Gastroesophageal sphincter (tissue), 4 donors: ENCODE measurements at regions not wholly inside any gene's neighbourhood (a gene's known extent, or its start where the extent isn't known, plus 50 kb on each side); places are given as distances from the start of the nearest gene placed in this dataset.

ENCODE experiments used
- ATAC-seq: fragments of 150-250 bp; one replicate; pipeline ENCODE4 v1.9.1; 2016; ENCODE audit warnings: mild to moderate bottlenecking, moderate library complexity
- H3K27ac ChIP-seq, 4 donors: fragments of 200-600 bp; sonication (generic) in 3 of 4; 1 replicate in 3 of 4; 2 replicates in 1 of 4; pipeline ENCODE4 v1.5.1; 2016 to 2019
- H3K27me3 ChIP-seq: fragments of 200-600 bp; sonication (generic); one replicate; pipeline ENCODE4 v1.5.1; 2019
- H3K36me3 ChIP-seq, 2 donors: fragments of 200-600 bp; sonication (generic); one replicate each; pipeline ENCODE4 v1.5.1; 2019; ENCODE audit warnings: control low read depth in 1 of 2
- H3K4me1 ChIP-seq, 3 donors: fragments of 200-600 bp; sonication (generic); 1 replicate in 2 of 3; 2 replicates in 1 of 3; pipeline ENCODE4 v1.5.1; 2016 to 2019; ENCODE audit warnings: control low read depth in 2 of 3
- H3K4me3 ChIP-seq, 2 donors: fragments of 200-600 bp; sonication (generic); one replicate each; pipeline ENCODE4 v1.5.1; 2019; ENCODE audit warnings: mild to moderate bottlenecking in 1 of 2, moderate library complexity in 1 of 2
- H3K9me3 ChIP-seq, 3 donors: fragments of 200-600 bp; sonication (generic); one replicate each; pipeline ENCODE4 v1.5.1; 2017 to 2019; ENCODE audit warnings: control low read depth in 2 of 3
- CTCF ChIP-seq, 4 experiments: fragments of 200-600 bp in 2 of 4; fragments of 450-650 bp in 2 of 4; sonication (generic) in 1 of 4; IDR thresholded peaks; one replicate each; pipeline ENCODE4 v1.5.1; 2017 to 2019; ENCODE audit warnings: antibody characterized with exemption in 4 of 4, mild to moderate bottlenecking in 2 of 4, moderate library complexity in 2 of 4
- EP300 ChIP-seq: sonication (generic); formaldehyde crosslinking; IDR thresholded peaks from one replicate; pipeline ENCODE4 v1.6.1; 2017; ENCODE audit warnings: antibody characterized with exemption, mild to moderate bottlenecking
- POLR2A ChIP-seq, 2 donors: fragments of 450-650 bp; IDR thresholded peaks; one replicate each; pipeline ENCODE4 v1.6.1; 2017; ENCODE audit warnings: antibody characterized with exemption in 2 of 2, mild to moderate bottlenecking in 2 of 2, moderate library complexity in 1 of 2
- POLR2AphosphoS5 ChIP-seq: sonication (generic); formaldehyde crosslinking; IDR thresholded peaks from one replicate; pipeline ENCODE4 v1.6.1; 2017; ENCODE audit warnings: antibody characterized with exemption
- WGBS, 2 donors: methylation state at CpG; one replicate each; pipeline ENCODE4 v1.1.5; 2018; ENCODE audit warnings: low coverage in 1 of 2; 5-methylcytosine and 5-hydroxymethylcytosine counted together

- no peak overlapping the region for H3K4me3 ChIP-seq
- 52 to 60% methylated on average over 3 of the region's 3 CpGs for WGBS, 2 donors
- no peaks in the 10 kb centered on the region for H3K9me3 ChIP-seq
- no peak for TF ChIP-seq CTCF (IDR thresholded peaks at IDR 0.05)
- no peak for TF ChIP-seq POLR2AphosphoS5
- TF ChIP-seq EP300 = no peak
- TF ChIP-seq POLR2A (IDR thresholded peaks at IDR 0.05) = no peak
- no peaks in the 10 kb centered on the region for H3K36me3 ChIP-seq
- no peak for ATAC-seq
- no peaks in the 10 kb centered on the region for H3K27me3 ChIP-seq
- no peak overlapping the region for H3K27ac ChIP-seq
- H3K4me1 ChIP-seq = no peaks in the 10 kb centered on the region
Observed at GRCh38 chr7:113812591-113813255, 106.1 kb downstream of the PPP1R3A start.

- H3K27me3 ChIP-seq = no peaks in the 10 kb centered on the region
- no peak for ATAC-seq
- peaks cover 0 to 2% (median 0%) of the 10 kb centered on the region in 3 donors for H3K4me1 ChIP-seq
- 71 to 90% methylated on average over 1 of the region's 1 CpG for WGBS, 2 donors
- TF ChIP-seq POLR2A (IDR thresholded peaks at IDR 0.05) (no peak), CTCF (IDR thresholded peaks at IDR 0.05) (no peak), EP300 (no peak), POLR2AphosphoS5 (no peak)
- H3K9me3 ChIP-seq = no peaks in the 10 kb centered on the region
- H3K27ac ChIP-seq = no peak overlapping the region
- no peak overlapping the region for H3K4me3 ChIP-seq
- no peaks in the 10 kb centered on the region for H3K36me3 ChIP-seq
Observed at GRCh38 chr7:113810080-113810744, 108.6 kb downstream of the PPP1R3A start.

- no peak overlapping the region for H3K27ac ChIP-seq
- WGBS, 2 donors = 63 to 66% methylated on average over 2 to 3 of the region's 3 CpGs
- H3K4me1 ChIP-seq = peaks cover 0 to 2% (median 0%) of the 10 kb centered on the region in 3 donors
- no peaks in the 10 kb centered on the region for H3K9me3 ChIP-seq
- no peaks in the 10 kb centered on the region for H3K36me3 ChIP-seq
- TF ChIP-seq POLR2A (IDR thresholded peaks at IDR 0.05) (no peak), POLR2AphosphoS5 (no peak), CTCF (IDR thresholded peaks at IDR 0.05) (no peak), EP300 (no peak)
- ATAC-seq = no peak
- H3K27me3 ChIP-seq = no peaks in the 10 kb centered on the region
- H3K4me3 ChIP-seq = no peak overlapping the region
Observed at GRCh38 chr7:113809581-113809980, 109.2 kb downstream of the PPP1R3A start.

GRCh38 chr7:113806633-113807327 lies 112.0 kb downstream of the PPP1R3A start:
- WGBS, 2 donors = 33 to 93% methylated on average over 7 of the region's 7 CpGs
- ATAC-seq = no peak

More at GRCh38 chr7:113806633-113807327, 112.0 kb downstream of the PPP1R3A start:
- Histone ChIP-seq H3K36me3 (no peaks in the 10 kb centered on the region), H3K4me3 (no peak overlapping the region), H3K27ac (peak overlapping the region in 2 of 4 donors; percentile 57 to 62), H3K9me3 (no peaks in the 10 kb centered on the region), H3K27me3 (no peaks in the 10 kb centered on the region), H3K4me1 (peaks cover 0 to 2% (median 0%) of the 10 kb centered on the region in 3 donors)
- TF ChIP-seq EP300 (no peak), CTCF (IDR thresholded peaks at IDR 0.05) (no peak), POLR2AphosphoS5 (no peak), POLR2A (IDR thresholded peaks at IDR 0.05) (no peak)
